Jurkat, Clone E6-1 (cell line): ENCODE measurements at regions not wholly inside any gene's neighbourhood (a gene's known extent, or its start where the extent isn't known, plus 50 kb on each side); places are given as distances from the start of the nearest gene placed in this dataset.
"Not testable (repeated sequence)": the region's sequence is repeated elsewhere in the genome, so short reads cannot be mapped to it uniquely, and the experiment has no call there.

Experiments used
- DNase-seq: peaks from one replicate; pipeline ENCODE4 v3.0.0-alpha.2; 2011; ENCODE audit warnings: low read depth, low spot score
- H3K4me3 ChIP-seq: 2 replicates; pipeline ENCODE4 v1.5.1; 2011; ENCODE audit warnings: mild to moderate bottlenecking, low read length, control low read depth, moderate library complexity

- no peak overlapping the region for H3K4me3 ChIP-seq
- DNase-seq = peak; percentile 46
Measured at GRCh38 chr9:15372455-15372854, 50.2 kb upstream of the SNAPC3 start.

DNA sequence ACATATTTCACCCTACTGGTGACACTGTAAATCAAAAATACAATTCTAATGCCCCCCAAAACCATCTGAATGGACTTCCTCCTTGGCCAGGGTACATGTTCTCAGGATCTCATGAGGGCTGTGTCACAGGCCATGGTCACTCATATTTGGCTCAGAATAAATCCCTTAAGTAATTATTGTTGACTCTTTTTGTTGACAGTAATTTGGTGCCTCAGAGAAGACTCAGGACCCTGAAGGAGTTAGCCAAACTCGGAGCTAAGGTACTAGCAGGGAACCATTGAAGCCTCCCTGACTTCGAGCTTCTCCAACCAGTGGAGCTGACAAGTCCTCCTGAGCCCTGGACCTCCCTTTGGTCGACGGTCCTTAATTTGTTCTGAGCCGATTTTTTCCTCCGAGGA is 51.2 kb upstream of the SNAPC3 start:
- DNase-seq = no peak
- H3K4me3 ChIP-seq = no peak overlapping the region

DNA sequence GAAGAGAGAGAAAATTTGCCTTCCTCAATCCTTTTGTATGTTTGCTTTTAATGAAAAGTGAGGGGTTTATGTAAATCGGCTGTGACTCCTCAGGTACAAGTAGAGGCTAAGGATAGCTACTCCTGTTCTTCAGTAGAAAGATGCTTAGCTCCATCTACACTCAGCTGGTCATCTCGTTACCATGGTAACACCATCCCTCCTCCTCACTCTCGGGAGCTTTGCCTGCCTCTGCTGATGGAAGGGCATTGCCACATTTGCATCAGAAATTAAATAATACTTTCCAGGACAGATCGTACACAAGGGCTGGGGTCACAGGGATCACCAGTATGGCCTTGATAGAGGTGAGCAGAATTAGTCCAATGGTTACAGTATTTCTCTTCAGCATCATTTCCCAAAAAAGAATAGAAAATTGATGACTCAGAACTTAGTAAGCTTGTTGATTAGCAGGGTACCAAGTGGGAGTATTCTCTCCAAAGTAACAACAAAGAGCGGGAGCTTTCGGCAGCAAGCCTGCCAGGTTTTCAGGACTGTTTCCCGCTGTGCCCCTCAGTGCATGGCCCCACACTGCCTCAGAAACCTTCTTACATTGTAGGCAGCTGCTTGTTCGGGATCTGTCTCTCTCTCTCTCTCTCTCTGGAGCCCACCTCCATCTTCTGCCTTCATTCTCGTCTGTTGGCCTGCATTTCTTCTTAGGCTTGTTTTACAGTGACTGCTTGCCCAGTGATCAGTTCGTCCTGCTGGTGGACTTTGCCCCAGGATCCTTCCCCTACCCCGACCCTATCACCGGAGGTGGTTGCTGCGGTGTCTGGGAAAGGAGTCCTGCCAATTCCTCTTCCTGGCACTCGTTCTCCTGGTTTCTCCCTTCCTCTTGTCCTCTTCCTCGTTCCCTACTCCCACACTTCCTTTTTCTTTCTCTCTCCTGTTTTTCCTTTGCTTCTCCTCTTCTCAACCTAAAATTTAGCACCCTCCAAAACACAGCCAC is 51.9 kb upstream of the SNAPC3 start:
- no peak for DNase-seq
- H3K4me3 ChIP-seq = no peak overlapping the region

GRCh38 chr9:15369871-15370270 is 52.8 kb upstream of the SNAPC3 start:
- no peak overlapping the region for H3K4me3 ChIP-seq
- DNase-seq = no peak

DNA sequence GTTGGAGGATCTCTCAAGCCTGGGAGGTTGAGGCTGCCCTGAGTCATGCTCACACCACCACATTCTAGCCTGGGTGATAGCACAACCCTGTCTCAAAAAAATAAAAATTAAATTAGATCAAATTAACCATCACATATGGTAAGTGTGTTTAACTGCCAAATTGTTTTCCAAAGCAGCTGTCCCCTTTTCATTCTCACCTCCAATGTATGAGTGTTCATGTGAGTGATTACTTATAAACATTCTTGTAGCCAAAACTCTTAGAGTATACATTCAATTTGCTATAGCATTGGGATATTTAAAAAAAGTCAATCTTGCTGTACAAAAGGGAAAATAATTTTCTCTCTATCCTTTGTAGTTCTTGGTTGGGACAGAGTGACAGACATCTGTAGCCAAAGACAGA is 53.4 kb upstream of the SNAPC3 start:
- no peak overlapping the region for H3K4me3 ChIP-seq
- DNase-seq = no peak

DNA sequence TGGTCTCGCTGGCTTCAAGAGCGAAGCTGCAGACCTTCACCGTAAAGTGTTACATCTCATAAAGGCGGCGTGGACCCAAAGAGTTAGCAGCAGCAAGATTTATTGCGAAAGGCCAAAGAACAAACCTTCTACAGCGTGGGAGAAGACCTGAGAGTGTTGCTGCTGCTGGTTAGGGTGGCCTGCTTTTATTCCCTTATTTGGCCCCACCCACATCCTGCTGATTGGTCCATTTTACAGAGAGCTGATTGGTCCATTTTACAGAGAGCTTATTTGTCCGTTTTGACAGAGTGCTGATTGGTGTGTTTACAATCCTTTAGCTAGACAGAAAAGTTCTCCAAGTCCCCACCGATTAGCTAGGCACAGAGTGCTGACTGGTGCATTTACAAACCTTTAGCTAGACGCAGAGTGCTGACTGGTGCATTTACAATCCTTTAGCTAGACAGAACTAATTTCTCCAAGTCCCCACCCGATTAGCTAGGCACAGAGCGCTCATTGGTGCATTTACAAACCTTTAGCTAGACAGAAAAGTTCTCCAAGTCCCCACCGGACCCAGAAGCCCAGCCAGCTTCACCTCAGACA is 57.6 kb upstream of the SNAPC3 start:
- not testable (repeated sequence) for H3K4me3 ChIP-seq, DNase-seq

DNA sequence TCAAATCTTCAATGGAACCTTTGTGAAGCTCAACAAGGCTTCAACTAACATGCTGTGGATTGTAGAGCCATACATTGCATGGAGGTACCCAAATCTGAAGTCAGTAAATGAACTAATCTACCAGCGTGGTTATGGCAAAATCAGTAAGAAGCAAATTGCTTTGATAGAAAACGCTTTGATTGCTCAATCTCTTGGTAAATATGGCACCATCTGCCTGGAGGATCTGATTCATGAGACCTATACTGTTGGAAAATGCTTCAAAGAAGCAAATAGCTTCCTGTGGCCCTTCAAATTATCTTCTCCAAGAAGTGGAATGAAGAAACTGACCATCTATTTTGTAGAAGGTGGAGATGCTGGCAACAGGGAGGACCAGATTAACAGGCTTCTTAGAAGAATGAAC is 54.7 kb upstream of the TTC39B start:
- DNase-seq = no peak
- H3K4me3 ChIP-seq = no peak overlapping the region

DNA sequence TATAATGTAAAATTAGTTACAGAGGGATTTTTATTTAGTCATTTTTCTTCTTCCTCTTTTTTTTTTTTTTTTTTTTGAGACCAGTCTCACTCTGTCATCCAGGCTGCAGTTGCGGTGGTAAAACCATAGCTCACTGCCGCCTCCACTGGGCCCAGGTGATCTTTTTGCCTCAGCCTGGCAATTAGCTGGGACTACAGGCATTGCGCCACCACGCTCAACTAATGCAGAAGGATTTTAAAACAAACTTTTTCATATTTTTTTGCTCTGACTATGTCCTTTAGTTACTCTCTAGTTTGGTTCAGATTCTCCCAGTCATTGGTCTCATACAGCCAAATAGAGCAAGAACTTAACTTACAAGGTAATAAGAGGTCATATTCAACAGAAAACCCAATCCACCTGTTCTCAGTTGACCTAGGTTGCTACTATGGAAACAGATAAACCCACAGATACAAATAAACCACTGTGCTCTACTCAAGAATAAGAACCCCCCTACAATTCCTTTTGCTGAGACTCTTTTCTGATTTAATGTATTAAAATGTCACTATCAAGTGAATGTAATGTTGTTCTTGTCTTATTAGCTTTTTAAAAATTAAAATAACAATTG is 50.1 kb upstream of the TTC39B start:
- peak overlapping the region; percentile 1; the same call in 1 of the 2 replicates for H3K4me3 ChIP-seq
- peak; percentile 87 for DNase-seq
